H7 (cell line): ENCODE measurements at regions not wholly inside any gene's neighbourhood (a gene's known extent, or its start where the extent isn't known, plus 50 kb on each side); places are given as distances from the start of the nearest gene placed in this dataset.
"Not testable (repeated sequence)": the region's sequence is repeated elsewhere in the genome, so short reads cannot be mapped to it uniquely, and the experiment has no call there.

Experiments
- DNase-seq: peaks from one replicate; pipeline ENCODE4 v3.0.0; 2012
- H3K27me3 ChIP-seq: 2 replicates; pipeline ENCODE4 v1.6.0; 2011; ENCODE audit warnings: mild to moderate bottlenecking, low read length; ENCODE audit not compliant: control insufficient read depth, insufficient read depth
- H3K36me3 ChIP-seq: replicated peaks from 2 replicates; pipeline ENCODE4 v1.5.1; 2011; ENCODE audit warnings: low read length; ENCODE audit not compliant: control insufficient read depth, insufficient read depth
- H3K4me3 ChIP-seq: 2 replicates; pipeline ENCODE4 v1.5.1; 2011; ENCODE audit warnings: low read depth, mild to moderate bottlenecking, control low read depth, low read length, moderate library complexity; ENCODE audit not compliant: insufficient read depth

- peak; percentile 80 for DNase-seq
- no peak overlapping the region for H3K4me3 ChIP-seq
- no peaks in the 10 kb centered on the region for H3K27me3 ChIP-seq
- no peaks in the 10 kb centered on the region for H3K36me3 ChIP-seq
Measured at GRCh38 chrX:68978255-68978654, 149.4 kb downstream of the EFNB1 start.

- Histone ChIP-seq H3K4me3 (no peak overlapping the region), H3K27me3 (no peaks in the 10 kb centered on the region), H3K36me3 (no peaks in the 10 kb centered on the region)
- no peak for DNase-seq
Measured at GRCh38 chrX:68953331-68953730, 124.5 kb downstream of the EFNB1 start.

GRCh38 chrX:68951942-68952619 is 123.3 kb downstream of the EFNB1 start:
- DNase-seq, H3K36me3 ChIP-seq, H3K27me3 ChIP-seq, H3K4me3 ChIP-seq: not testable (repeated sequence)

GRCh38 chrX:68950937-68951336 is 122.1 kb downstream of the EFNB1 start:
- Histone ChIP-seq H3K27me3 (no peaks in the 10 kb centered on the region), H3K36me3 (no peaks in the 10 kb centered on the region), H3K4me3 (no peak overlapping the region)
- no peak for DNase-seq

- no peak for DNase-seq
- Histone ChIP-seq H3K36me3 (no peaks in the 10 kb centered on the region), H3K27me3 (no peaks in the 10 kb centered on the region), H3K4me3 (no peak overlapping the region)
Measured at GRCh38 chrX:68947882-68948605, 119.2 kb downstream of the EFNB1 start.

- no peak overlapping the region for H3K4me3 ChIP-seq
- H3K27me3 ChIP-seq = no peaks in the 10 kb centered on the region
- DNase-seq = peak; percentile 70
- H3K36me3 ChIP-seq = no peaks in the 10 kb centered on the region
Measured at GRCh38 chrX:68945603-68946228, 116.9 kb downstream of the EFNB1 start.

- Histone ChIP-seq H3K4me3 (no peak overlapping the region), H3K27me3 (no peaks in the 10 kb centered on the region), H3K36me3 (no peaks in the 10 kb centered on the region)
- DNase-seq = no peak
Measured at GRCh38 chrX:68945081-68945602, 116.3 kb downstream of the EFNB1 start.

- no peak overlapping the region for H3K4me3 ChIP-seq
- H3K36me3 ChIP-seq = no peaks in the 10 kb centered on the region
- no peak for DNase-seq
- H3K27me3 ChIP-seq = no peaks in the 10 kb centered on the region
Measured at GRCh38 chrX:68944211-68944610, 115.4 kb downstream of the EFNB1 start.

- Histone ChIP-seq H3K27me3 (no peaks in the 10 kb centered on the region), H3K4me3 (no peak overlapping the region), H3K36me3 (no peaks in the 10 kb centered on the region)
- no peak for DNase-seq
Measured at GRCh38 chrX:68942840-68943239, 114.0 kb downstream of the EFNB1 start.

GRCh38 chrX:68942104-68942503 is 113.3 kb downstream of the EFNB1 start:
- peak; percentile 14 for DNase-seq
- Histone ChIP-seq H3K4me3 (no peak overlapping the region), H3K36me3 (no peaks in the 10 kb centered on the region), H3K27me3 (no peaks in the 10 kb centered on the region)

- peak; percentile 9 for DNase-seq
- H3K4me3 ChIP-seq = no peak overlapping the region
- H3K36me3 ChIP-seq = no peaks in the 10 kb centered on the region
- H3K27me3 ChIP-seq = no peaks in the 10 kb centered on the region; the same call in 1 of the 2 replicates
Measured at GRCh38 chrX:68941385-68941952, 112.6 kb downstream of the EFNB1 start.

GRCh38 chrX:68940601-68941000 is 111.8 kb downstream of the EFNB1 start:
- DNase-seq = peak; percentile 28
- Histone ChIP-seq H3K36me3 (no peaks in the 10 kb centered on the region), H3K27me3 (no peaks in the 10 kb centered on the region; the same call in 1 of the 2 replicates), H3K4me3 (no peak overlapping the region)

GRCh38 chrX:68939868-68940267 is 111.0 kb downstream of the EFNB1 start:
- Histone ChIP-seq H3K27me3 (no peaks in the 10 kb centered on the region; the same call in 1 of the 2 replicates), H3K36me3 (no peaks in the 10 kb centered on the region), H3K4me3 (no peak overlapping the region)
- peak; percentile 9 for DNase-seq

- no peak overlapping the region for H3K4me3 ChIP-seq
- no peaks in the 10 kb centered on the region; the same call in 1 of the 2 replicates for H3K27me3 ChIP-seq
- DNase-seq = peak; percentile 31
- no peaks in the 10 kb centered on the region for H3K36me3 ChIP-seq
Measured at GRCh38 chrX:68938244-68939004, 109.6 kb downstream of the EFNB1 start.
